Stomach (tissue), 8 donors: ENCODE measurements at regions not wholly inside any gene's neighbourhood (a gene's known extent, or its start where the extent isn't known, plus 50 kb on each side); places are given as distances from the start of the nearest gene placed in this dataset.

ENCODE experiments used
- DNase-seq, 2 donors: peaks; one replicate each; pipeline versions ENCODE4 v3.0.0 to v3.0.0-alpha.2; 2013 to 2019
- H3K27ac ChIP-seq, 5 donors: fragments of 200-600 bp in 4 of 5; sonication (generic) in 4 of 5; one replicate each; pipeline ENCODE4 v1.5.1; 2013 to 2019; ENCODE audit warnings: mild to moderate bottlenecking in 1 of 5, moderate library complexity in 1 of 5
- H3K27me3 ChIP-seq, 3 donors: fragments of 200-600 bp; sonication (generic); one replicate each; pipeline ENCODE4 v1.5.1; 2017 to 2019; ENCODE audit warnings: mixed run types in 1 of 3
- H3K36me3 ChIP-seq, 4 donors: fragments of 200-600 bp; sonication (generic); 1 replicate in 3 of 4; 2 replicates in 1 of 4; pipeline ENCODE4 v1.5.1; 2016 to 2019
- H3K4me1 ChIP-seq, 4 donors: fragments of 200-600 bp; sonication (generic); one replicate each; pipeline ENCODE4 v1.5.1; 2016 to 2019
- H3K4me3 ChIP-seq, 4 donors: fragments of 200-600 bp; sonication (generic) in 3 of 4; one replicate each; pipeline ENCODE4 v1.5.1; 2016 to 2019; ENCODE audit warnings: mild to moderate bottlenecking in 1 of 4
- H3K9me3 ChIP-seq, 4 donors: fragments of 200-600 bp; sonication (generic); one replicate each; pipeline ENCODE4 v1.5.1; 2016 to 2019
- EP300 ChIP-seq: sonication (generic); formaldehyde crosslinking; IDR thresholded peaks from one replicate; pipeline ENCODE4 v1.6.1; 2017; ENCODE audit warnings: antibody characterized with exemption
- POLR2A ChIP-seq, 4 donors: fragments of 450-650 bp; IDR thresholded peaks; one replicate each; pipeline ENCODE4 v1.6.1; 2016; ENCODE audit warnings: antibody characterized with exemption in 4 of 4, control low read depth in 2 of 4, mild to moderate bottlenecking in 1 of 4, moderate library complexity in 1 of 4
- POLR2AphosphoS5 ChIP-seq, 3 donors: sonication (generic); formaldehyde crosslinking; IDR thresholded peaks; one replicate each; pipeline ENCODE4 v1.6.1; 2016; ENCODE audit warnings: antibody characterized with exemption in 3 of 3
- WGBS, 5 donors: extraction: QIAGEN DNeasy Blood & Tissue Kit in 3 of 5; methylation state at CpG; one replicate each; pipeline versions ENCODE4 v1.1.5 to v1.1.7; 2013 to 2018; 5-methylcytosine and 5-hydroxymethylcytosine counted together
- intact Hi-C: fragments of 100-400 bp; cut with DNase I; formaldehyde crosslinking; loops from one replicate; pipeline ENCODE4 v1.15.1; 2023; ENCODE audit warnings: low total_unique reads
- TF ChIP-seq, protein P1 (sequence below), 7 experiments: fragments of 450-650 bp in 4 of 7; fragments of 200-600 bp in 3 of 7; sonication (generic) in 3 of 7; IDR thresholded peaks; one replicate each; pipeline ENCODE4 v1.5.1; 2016 to 2019; ENCODE audit warnings: antibody characterized with exemption in 7 of 7, control low read depth in 2 of 7, mild to moderate bottlenecking in 1 of 7
- donor health status: healthy with polysubstance abuse.
- donor health status: Bipolar disorder and iron deficiency.
- donor health status: healthy.

GRCh38 chr19:31139871-31140505 is 209.2 kb downstream of the TSHZ3 start:
- no peaks in the 10 kb centered on the region for H3K27me3 ChIP-seq
- no peak for TF ChIP-seq POLR2A (IDR thresholded peaks at IDR 0.05)
- TF ChIP-seq, protein P1, sequence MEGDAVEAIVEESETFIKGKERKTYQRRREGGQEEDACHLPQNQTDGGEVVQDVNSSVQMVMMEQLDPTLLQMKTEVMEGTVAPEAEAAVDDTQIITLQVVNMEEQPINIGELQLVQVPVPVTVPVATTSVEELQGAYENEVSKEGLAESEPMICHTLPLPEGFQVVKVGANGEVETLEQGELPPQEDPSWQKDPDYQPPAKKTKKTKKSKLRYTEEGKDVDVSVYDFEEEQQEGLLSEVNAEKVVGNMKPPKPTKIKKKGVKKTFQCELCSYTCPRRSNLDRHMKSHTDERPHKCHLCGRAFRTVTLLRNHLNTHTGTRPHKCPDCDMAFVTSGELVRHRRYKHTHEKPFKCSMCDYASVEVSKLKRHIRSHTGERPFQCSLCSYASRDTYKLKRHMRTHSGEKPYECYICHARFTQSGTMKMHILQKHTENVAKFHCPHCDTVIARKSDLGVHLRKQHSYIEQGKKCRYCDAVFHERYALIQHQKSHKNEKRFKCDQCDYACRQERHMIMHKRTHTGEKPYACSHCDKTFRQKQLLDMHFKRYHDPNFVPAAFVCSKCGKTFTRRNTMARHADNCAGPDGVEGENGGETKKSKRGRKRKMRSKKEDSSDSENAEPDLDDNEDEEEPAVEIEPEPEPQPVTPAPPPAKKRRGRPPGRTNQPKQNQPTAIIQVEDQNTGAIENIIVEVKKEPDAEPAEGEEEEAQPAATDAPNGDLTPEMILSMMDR (IDR thresholded peaks at IDR 0.05): no peak
- no peak for TF ChIP-seq POLR2AphosphoS5 (IDR thresholded peaks at IDR 0.05)
- TF ChIP-seq EP300: no peak
- H3K36me3 ChIP-seq: no peaks in the 10 kb centered on the region
- no peaks in the 10 kb centered on the region for H3K4me1 ChIP-seq
- WGBS, 5 donors: 73 to 85% (median 80%) methylated on average over 9 of the region's 9 CpGs
- no peak overlapping the region for H3K4me3 ChIP-seq
- no peak for DNase-seq
- intact Hi-C loops: no loop called here
- no peak overlapping the region for H3K27ac ChIP-seq
- no peaks in the 10 kb centered on the region for H3K9me3 ChIP-seq

GRCh38 chr19:31138077-31138476 is 211.2 kb downstream of the TSHZ3 start:
- Histone ChIP-seq H3K36me3 (no peaks in the 10 kb centered on the region), H3K27ac (no peak overlapping the region), H3K4me1 (no peaks in the 10 kb centered on the region), H3K27me3 (no peaks in the 10 kb centered on the region), H3K4me3 (no peak overlapping the region), H3K9me3 (no peaks in the 10 kb centered on the region)
- 74 to 100% (median 88%) methylated on average over 1 of the region's 1 CpG; no CpG with 5 or more reads in 1 of the 5 donors for WGBS, 5 donors
- TF ChIP-seq POLR2AphosphoS5 (IDR thresholded peaks at IDR 0.05): no peak
- TF ChIP-seq EP300: no peak
- TF ChIP-seq POLR2A (IDR thresholded peaks at IDR 0.05): no peak
- TF ChIP-seq, protein P1 (IDR thresholded peaks at IDR 0.05): no peak
- DNase-seq: no peak
- intact Hi-C loops: no loop called here

- intact Hi-C loops: no loop called here
- Histone ChIP-seq H3K36me3 (no peaks in the 10 kb centered on the region), H3K27me3 (no peaks in the 10 kb centered on the region), H3K4me3 (no peak overlapping the region), H3K9me3 (no peaks in the 10 kb centered on the region), H3K27ac (no peak overlapping the region), H3K4me1 (no peaks in the 10 kb centered on the region)
- no peak for TF ChIP-seq POLR2A (IDR thresholded peaks at IDR 0.05)
- TF ChIP-seq EP300: no peak
- TF ChIP-seq, protein P1 (IDR thresholded peaks at IDR 0.05): no peak
- TF ChIP-seq POLR2AphosphoS5 (IDR thresholded peaks at IDR 0.05): no peak
- WGBS, 5 donors: 59 to 71% (median 70%) methylated on average over 2 of the region's 2 CpGs
- DNase-seq: no peak
These were observed 213.4 kb downstream of the TSHZ3 start for GRCh38 chr19:31135841-31136240.

- H3K27me3 ChIP-seq: no peaks in the 10 kb centered on the region
- no peak for DNase-seq
- no peak overlapping the region for H3K4me3 ChIP-seq
- intact Hi-C loops: no loop called here
- 84 to 93% (median 88%) methylated on average over 2 of the region's 2 CpGs for WGBS, 5 donors
- no peaks in the 10 kb centered on the region for H3K36me3 ChIP-seq
- H3K9me3 ChIP-seq: no peaks in the 10 kb centered on the region
- H3K4me1 ChIP-seq: peaks cover 0 to 3% (median 0%) of the 10 kb centered on the region in 4 donors
- H3K27ac ChIP-seq: no peak overlapping the region
- TF ChIP-seq POLR2AphosphoS5 (IDR thresholded peaks at IDR 0.05) (no peak), EP300 (no peak), POLR2A (IDR thresholded peaks at IDR 0.05) (no peak)
- TF ChIP-seq, protein P1 (IDR thresholded peaks at IDR 0.05): no peak
These were observed 216.5 kb downstream of the TSHZ3 start for GRCh38 chr19:31132753-31133110.
